ENCODE measurements at regions not wholly inside any gene's neighbourhood (a gene's known extent, or its start where the extent isn't known, plus 50 kb on each side); places are given as distances from the start of the nearest gene placed in this dataset.

GRCh38 chr3:178044320-178044719 is 491.9 kb upstream of the KCNMB2 start:
- ATAC-seq = no peak
- TF ChIP-seq TCF4 (CRISPR knock-in tag; IDR thresholded peaks at IDR 0.05; ENCODE audit: borderline replicate concordance) (no peak), ZNF70 (CRISPR knock-in tag; IDR thresholded peaks at IDR 0.05) (no peak), POU6F1 (CRISPR knock-in tag; IDR thresholded peaks at IDR 0.05; ENCODE audit: borderline replicate concordance, low read depth) (no peak), ZFP3 (CRISPR knock-in tag; IDR thresholded peaks at IDR 0.05) (no peak), CSDC2 (CRISPR knock-in tag; IDR thresholded peaks at IDR 0.05) (no peak), ESRRG (CRISPR knock-in tag; IDR thresholded peaks at IDR 0.05) (no peak), ZC3H10 (CRISPR knock-in tag; IDR thresholded peaks at IDR 0.05) (no peak), RARB (CRISPR knock-in tag; IDR thresholded peaks at IDR 0.05) (no peak), OSR1 (CRISPR knock-in tag; IDR thresholded peaks at IDR 0.05) (no peak), ZNF8 (CRISPR knock-in tag; IDR thresholded peaks at IDR 0.05) (no peak)

DNA sequence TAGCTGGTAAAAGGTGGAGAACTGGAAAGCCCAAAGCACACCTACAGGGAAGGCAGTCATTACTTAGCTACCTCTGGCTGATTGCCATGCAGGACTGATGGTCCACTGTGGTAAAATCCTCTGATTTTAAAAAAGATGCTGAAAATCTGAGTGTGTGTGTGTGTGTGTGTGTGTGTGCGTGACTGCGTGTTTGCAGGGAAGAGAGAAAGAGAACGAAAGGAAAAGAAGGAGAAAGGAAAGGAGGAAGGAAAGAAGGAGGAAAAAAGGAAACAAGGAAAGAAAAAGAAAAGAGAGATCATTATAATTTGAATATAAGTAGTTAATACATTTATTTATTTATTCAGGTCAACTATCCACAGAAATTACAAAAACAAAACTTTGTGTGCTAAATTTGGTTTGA is 488.7 kb upstream of the KCNMB2 start:
- TF ChIP-seq CREB5 (CRISPR knock-in tag; IDR thresholded peaks at IDR 0.05; ENCODE audit: low read depth) (no peak), ZNF565 (CRISPR knock-in tag; conservative IDR thresholded peaks at IDR 0.05; ENCODE audit: low read depth) (no peak)
- ATAC-seq = no peak

- TF ChIP-seq CSDC2 (CRISPR knock-in tag; IDR thresholded peaks at IDR 0.05) (no peak), PPARA (CRISPR knock-in tag; IDR thresholded peaks at IDR 0.05; ENCODE audit: borderline replicate concordance) (no peak), RARB (CRISPR knock-in tag; IDR thresholded peaks at IDR 0.05) (no peak), ZNF70 (CRISPR knock-in tag; IDR thresholded peaks at IDR 0.05) (no peak), CSRNP3 (CRISPR knock-in tag; IDR thresholded peaks at IDR 0.05) (no peak), SNAI2 (CRISPR knock-in tag; IDR thresholded peaks at IDR 0.05) (no peak), OSR1 (CRISPR knock-in tag; IDR thresholded peaks at IDR 0.05) (no peak), ARNTL (CRISPR knock-in tag; IDR thresholded peaks at IDR 0.05; ENCODE audit: borderline replicate concordance, low read depth) (no peak), CREB5 (CRISPR knock-in tag; IDR thresholded peaks at IDR 0.05; ENCODE audit: low read depth) (no peak)
- TF ChIP-seq, protein P1, sequence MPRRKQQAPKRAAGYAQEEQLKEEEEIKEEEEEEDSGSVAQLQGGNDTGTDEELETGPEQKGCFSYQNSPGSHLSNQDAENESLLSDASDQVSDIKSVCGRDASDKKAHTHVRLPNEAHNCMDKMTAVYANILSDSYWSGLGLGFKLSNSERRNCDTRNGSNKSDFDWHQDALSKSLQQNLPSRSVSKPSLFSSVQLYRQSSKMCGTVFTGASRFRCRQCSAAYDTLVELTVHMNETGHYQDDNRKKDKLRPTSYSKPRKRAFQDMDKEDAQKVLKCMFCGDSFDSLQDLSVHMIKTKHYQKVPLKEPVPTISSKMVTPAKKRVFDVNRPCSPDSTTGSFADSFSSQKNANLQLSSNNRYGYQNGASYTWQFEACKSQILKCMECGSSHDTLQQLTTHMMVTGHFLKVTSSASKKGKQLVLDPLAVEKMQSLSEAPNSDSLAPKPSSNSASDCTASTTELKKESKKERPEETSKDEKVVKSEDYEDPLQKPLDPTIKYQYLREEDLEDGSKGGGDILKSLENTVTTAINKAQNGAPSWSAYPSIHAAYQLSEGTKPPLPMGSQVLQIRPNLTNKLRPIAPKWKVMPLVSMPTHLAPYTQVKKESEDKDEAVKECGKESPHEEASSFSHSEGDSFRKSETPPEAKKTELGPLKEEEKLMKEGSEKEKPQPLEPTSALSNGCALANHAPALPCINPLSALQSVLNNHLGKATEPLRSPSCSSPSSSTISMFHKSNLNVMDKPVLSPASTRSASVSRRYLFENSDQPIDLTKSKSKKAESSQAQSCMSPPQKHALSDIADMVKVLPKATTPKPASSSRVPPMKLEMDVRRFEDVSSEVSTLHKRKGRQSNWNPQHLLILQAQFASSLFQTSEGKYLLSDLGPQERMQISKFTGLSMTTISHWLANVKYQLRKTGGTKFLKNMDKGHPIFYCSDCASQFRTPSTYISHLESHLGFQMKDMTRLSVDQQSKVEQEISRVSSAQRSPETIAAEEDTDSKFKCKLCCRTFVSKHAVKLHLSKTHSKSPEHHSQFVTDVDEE (CRISPR knock-in tag; IDR thresholded peaks at IDR 0.05) = no peak
- no peak for ATAC-seq
Observed at GRCh38 chr3:178048768-178049167, 487.5 kb upstream of the KCNMB2 start.

DNA sequence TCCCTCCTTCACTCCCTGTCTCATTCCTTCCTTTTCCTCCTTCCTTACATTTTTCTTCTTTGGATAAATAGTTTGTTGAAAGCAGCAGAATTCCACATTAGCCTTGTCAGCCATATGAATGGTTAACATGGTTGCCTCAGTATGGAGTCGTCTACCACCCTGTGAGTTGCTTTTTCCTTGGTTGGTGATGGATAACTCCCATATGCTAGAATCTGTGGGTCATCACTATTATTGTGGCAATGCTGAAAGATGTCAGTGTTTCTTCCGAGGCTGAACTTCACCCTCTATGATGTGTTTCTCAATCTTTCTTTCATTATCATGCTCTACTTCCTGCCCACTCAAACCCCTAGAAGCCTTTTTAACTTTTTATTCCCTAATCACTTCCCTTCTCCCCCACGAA is 481.8 kb upstream of the KCNMB2 start:
- ATAC-seq = no peak
- TF ChIP-seq TOX (CRISPR knock-in tag; IDR thresholded peaks at IDR 0.05; ENCODE audit: borderline replicate concordance) = no peak

- ATAC-seq = no peak
- TF ChIP-seq CSRNP3 (CRISPR knock-in tag; IDR thresholded peaks at IDR 0.05) = no peak
- no peak for TF ChIP-seq ZNF565 (CRISPR knock-in tag; conservative IDR thresholded peaks at IDR 0.05; ENCODE audit: low read depth)
- TF ChIP-seq ZFP30 (CRISPR knock-in tag; IDR thresholded peaks at IDR 0.05) = no peak
- TF ChIP-seq ESRRG (CRISPR knock-in tag; IDR thresholded peaks at IDR 0.05) = no peak
- no peak for TF ChIP-seq CSDC2 (CRISPR knock-in tag; IDR thresholded peaks at IDR 0.05)
- TF ChIP-seq RARB (CRISPR knock-in tag; IDR thresholded peaks at IDR 0.05) = no peak
- TF ChIP-seq ZNF70 (CRISPR knock-in tag; IDR thresholded peaks at IDR 0.05) = no peak
- TF ChIP-seq POU6F1 (CRISPR knock-in tag; IDR thresholded peaks at IDR 0.05; ENCODE audit: borderline replicate concordance, low read depth) = no peak
- TF ChIP-seq, protein P1 (CRISPR knock-in tag; IDR thresholded peaks at IDR 0.05) = no peak
Observed at GRCh38 chr3:178055939-178056338, 480.3 kb upstream of the KCNMB2 start.

All from SK-N-SH treated with all-trans-retinoic acid at 6 μM for 48 hours (cell line).